CD4-positive, alpha-beta memory T cell (primary cell): ENCODE measurements at regions not wholly inside any gene's neighbourhood (a gene's known extent, or its start where the extent isn't known, plus 50 kb on each side); places are given as distances from the start of the nearest gene placed in this dataset.

ENCODE experiments used
- CTCF ChIA-PET: fragments of 350-600 bp; sonication (Branson Sonifier 250); formaldehyde crosslinking; loops from one replicate; lab custom pipeline; 2021; ENCODE audit warnings: inconsistent platforms; ENCODE audit not compliant: partially characterized antibody; lab: Charles Lee
- POLR2A ChIA-PET: fragments of 350-600 bp; sonication (Branson Sonifier 250); formaldehyde crosslinking; loops from one replicate; lab custom pipeline; 2021; ENCODE audit not compliant: partially characterized antibody; lab: Charles Lee
- DNase-seq, 5 donors: peaks; one replicate each; pipeline versions ENCODE4 v3.0.0 to v3.0.0-alpha.2; 2020 to 2022; ENCODE audit warnings: mixed read lengths in 1 of 5
- H3K27ac ChIP-seq: one replicate; pipeline ENCODE4 v1.7.0; 2013; ENCODE audit warnings: low read depth, low read length
- H3K27me3 ChIP-seq: 2 replicates; pipeline ENCODE4 v1.7.0; 2013; ENCODE audit warnings: mild to moderate bottlenecking, low read length, moderate library complexity; ENCODE audit not compliant: insufficient read depth
- H3K36me3 ChIP-seq: 2 replicates; pipeline ENCODE4 v1.7.0; 2013; ENCODE audit warnings: mild to moderate bottlenecking, low read length, moderate library complexity; ENCODE audit not compliant: insufficient read depth
- H3K4me1 ChIP-seq: 2 replicates; pipeline ENCODE4 v1.7.0; 2013; ENCODE audit warnings: mild to moderate bottlenecking, low read length, moderate library complexity; ENCODE audit not compliant: insufficient read depth
- H3K4me3 ChIP-seq, 2 donors: one replicate each; pipeline ENCODE4 v1.7.0; 2013; ENCODE audit warnings: low read length in 2 of 2, mild to moderate bottlenecking in 1 of 2
- H3K9me3 ChIP-seq, 2 donors: one replicate each; pipeline ENCODE4 v1.7.0; 2013; ENCODE audit warnings: low read length in 2 of 2, control low read depth in 1 of 2; ENCODE audit not compliant: control insufficient read depth in 1 of 2
- H3K27ac Mint-ChIP-seq, 7 donors: one replicate each; pipeline ENCODE4 v1.8.0; 2020 to 2021; ENCODE audit warnings: mixed read lengths in 7 of 7, mild to moderate bottlenecking in 6 of 7, inconsistent platforms in 3 of 7, moderate library complexity in 3 of 7
- H3K27me3 Mint-ChIP-seq, 2 donors: one replicate each; pipeline ENCODE4 v1.8.0; 2020 to 2021; ENCODE audit warnings: mixed read lengths in 2 of 2
- H3K36me3 Mint-ChIP-seq, 2 donors: one replicate each; pipeline ENCODE4 v1.8.0; 2020 to 2021; ENCODE audit warnings: mixed read lengths in 2 of 2, inconsistent platforms in 1 of 2, mild to moderate bottlenecking in 1 of 2
- H3K4me1 Mint-ChIP-seq, 4 donors: one replicate each; pipeline ENCODE4 v1.8.0; 2020 to 2021; ENCODE audit warnings: mixed read lengths in 4 of 4, mild to moderate bottlenecking in 1 of 4
- H3K4me3 Mint-ChIP-seq, 8 donors: one replicate each; pipeline ENCODE4 v1.8.0; 2020 to 2021; ENCODE audit warnings: mixed read lengths in 8 of 8, mild to moderate bottlenecking in 7 of 8, moderate library complexity in 6 of 8, inconsistent platforms in 3 of 8
- H3K9me3 Mint-ChIP-seq, 8 donors: one replicate each; pipeline ENCODE4 v1.8.0; 2020 to 2021; ENCODE audit warnings: mixed read lengths in 8 of 8, mild to moderate bottlenecking in 5 of 8, inconsistent platforms in 3 of 8, moderate library complexity in 1 of 8
- intact Hi-C: fragments of 100-400 bp; cut with micrococcal nuclease; formaldehyde crosslinking; loops from one replicate; pipeline ENCODE4 v1.15.1; 2023

DNA sequence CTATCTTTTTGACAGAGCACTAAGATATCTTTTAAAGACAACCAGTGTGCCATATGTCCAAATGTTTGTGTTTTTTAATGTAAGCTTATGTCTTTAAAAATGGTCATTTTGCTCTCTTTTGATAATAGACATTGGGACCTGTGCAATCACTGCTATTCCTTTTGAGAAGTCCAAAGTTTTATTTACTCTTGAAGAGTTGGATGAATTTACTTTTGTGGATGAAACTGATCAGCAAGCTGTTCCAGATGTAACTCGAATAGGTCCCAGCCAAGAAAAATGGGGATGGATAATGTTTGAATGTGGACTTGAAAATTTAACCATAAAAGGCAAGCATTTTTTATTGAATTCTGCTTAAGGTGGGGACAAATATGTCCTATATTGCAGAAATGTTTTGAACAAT lies 97.2 kb downstream of the BLTP1 start:
- no peak overlapping the region for H3K4me3 ChIP-seq
- CTCF ChIA-PET = interaction anchor here (1.4 kb wide), 1 partner anchor 300 kb away, joined by 6 read pairs; no protein-coding TSS in a partner anchor
- H3K4me3 Mint-ChIP-seq = no peak overlapping the region
- POLR2A ChIA-PET = no interaction called here
- no peaks in the 10 kb centered on the region for H3K9me3 ChIP-seq
- peak overlapping the region in 1 of 7 donors; percentile 41 for H3K27ac Mint-ChIP-seq
- no peaks in the 10 kb centered on the region for H3K27me3 Mint-ChIP-seq
- peaks cover 45% of the 10 kb centered on the region for H3K36me3 ChIP-seq
- H3K9me3 Mint-ChIP-seq = no peaks in the 10 kb centered on the region
- intact Hi-C loops = no loop called here
- no peak overlapping the region for H3K27ac ChIP-seq
- H3K27me3 ChIP-seq = no peaks in the 10 kb centered on the region
- DNase-seq = no peak
- peaks cover 53 to 73% of the 10 kb centered on the region in 2 donors for H3K36me3 Mint-ChIP-seq
- H3K4me1 Mint-ChIP-seq = no peaks in the 10 kb centered on the region
- no peaks in the 10 kb centered on the region for H3K4me1 ChIP-seq

DNA sequence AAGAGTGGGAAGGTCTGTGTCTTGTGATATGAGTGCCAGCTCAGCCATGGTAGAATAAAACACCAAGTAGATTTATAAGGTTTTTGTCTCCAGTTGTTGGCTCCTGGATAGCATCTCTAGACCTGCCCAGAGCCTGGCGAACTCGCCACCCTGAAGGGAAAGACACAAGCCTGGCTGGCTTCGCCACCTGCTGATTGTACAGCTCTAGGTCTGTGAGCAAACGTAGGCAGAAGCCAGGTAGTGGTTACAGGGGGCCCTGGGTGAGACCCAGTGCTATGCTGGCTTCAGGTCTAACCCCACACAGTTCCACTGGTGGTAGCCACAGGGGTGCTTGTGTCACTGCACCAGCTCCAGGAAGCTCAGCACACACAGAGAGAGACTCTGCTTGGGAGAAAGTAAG lies 100.5 kb downstream of the BLTP1 start:
- Histone ChIP-seq H3K27me3 (no peaks in the 10 kb centered on the region), H3K4me1 (no peaks in the 10 kb centered on the region), H3K36me3 (peaks cover 67% of the 10 kb centered on the region), H3K27ac (no peak overlapping the region), H3K9me3 (no peaks in the 10 kb centered on the region), H3K4me3 (no peak overlapping the region)
- H3K27me3 Mint-ChIP-seq = no peaks in the 10 kb centered on the region
- intact Hi-C loops = no loop called here
- ChIA-PET CTCF (no interaction called here), POLR2A (no interaction called here)
- peak overlapping the region in 4 of 7 donors; percentile 22 to 68 (median 38) for H3K27ac Mint-ChIP-seq
- H3K4me3 Mint-ChIP-seq = no peak overlapping the region
- peaks cover 0 to 4% (median 0%) of the 10 kb centered on the region in 4 donors for H3K4me1 Mint-ChIP-seq
- peaks cover 54 to 74% of the 10 kb centered on the region in 2 donors for H3K36me3 Mint-ChIP-seq
- DNase-seq = peak in 1 of 5 donors; percentile 19
- peaks cover 0 to 2% (median 0%) of the 10 kb centered on the region in 8 donors for H3K9me3 Mint-ChIP-seq

DNA sequence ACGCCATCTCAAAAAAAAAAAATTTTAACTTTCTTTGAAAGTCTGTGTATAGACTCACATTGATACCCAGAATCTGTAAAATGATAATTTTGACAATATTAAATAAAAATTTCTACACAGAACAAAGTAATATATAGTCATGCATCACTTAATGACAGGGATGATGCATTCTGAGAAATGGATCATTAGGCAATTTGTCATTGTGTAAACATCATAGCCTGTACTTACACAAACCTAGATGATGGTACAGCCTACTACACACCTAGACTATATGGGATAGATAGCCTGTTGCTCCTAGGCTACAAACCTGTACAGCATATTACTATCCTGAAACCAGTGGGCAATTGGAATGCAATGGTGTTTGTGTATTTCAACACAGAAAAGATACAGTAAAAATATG lies 107.7 kb downstream of the BLTP1 start:
- Histone ChIP-seq H3K4me1 (no peaks in the 10 kb centered on the region), H3K36me3 (peaks cover 59% of the 10 kb centered on the region), H3K27me3 (no peaks in the 10 kb centered on the region), H3K4me3 (no peak overlapping the region), H3K27ac (no peak overlapping the region), H3K9me3 (no peaks in the 10 kb centered on the region)
- ChIA-PET CTCF (no interaction called here), POLR2A (no interaction called here)
- H3K36me3 Mint-ChIP-seq = peaks cover 45 to 77% of the 10 kb centered on the region in 2 donors
- H3K27ac Mint-ChIP-seq = no peak overlapping the region
- H3K4me1 Mint-ChIP-seq = peaks cover 0 to 4% (median 0%) of the 10 kb centered on the region in 4 donors
- no peaks in the 10 kb centered on the region for H3K27me3 Mint-ChIP-seq
- peaks cover 0 to 2% (median 0%) of the 10 kb centered on the region in 8 donors for H3K9me3 Mint-ChIP-seq
- H3K4me3 Mint-ChIP-seq = no peak overlapping the region
- no peak for DNase-seq
- intact Hi-C loops = no loop called here

DNA sequence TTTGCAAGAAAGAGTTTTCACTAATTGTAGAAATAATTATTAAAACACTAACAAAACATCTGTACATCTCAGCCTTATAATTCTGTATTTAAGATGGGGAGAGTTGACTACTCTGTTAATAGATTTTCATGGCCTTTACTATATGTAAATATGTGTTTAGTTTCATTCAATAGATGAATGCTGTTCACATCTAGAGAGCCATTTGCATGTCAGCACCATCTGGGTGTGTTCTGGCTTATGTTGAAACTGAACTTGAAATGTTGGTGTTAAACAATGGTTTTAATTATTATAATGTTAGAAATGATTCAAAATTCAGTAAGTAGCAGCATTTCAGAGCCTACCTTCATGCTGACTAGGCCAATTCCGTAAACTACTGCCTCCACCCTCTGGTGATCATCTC lies 102.5 kb upstream of the ADAD1 start:
- no peaks in the 10 kb centered on the region for H3K27me3 Mint-ChIP-seq

DNA sequence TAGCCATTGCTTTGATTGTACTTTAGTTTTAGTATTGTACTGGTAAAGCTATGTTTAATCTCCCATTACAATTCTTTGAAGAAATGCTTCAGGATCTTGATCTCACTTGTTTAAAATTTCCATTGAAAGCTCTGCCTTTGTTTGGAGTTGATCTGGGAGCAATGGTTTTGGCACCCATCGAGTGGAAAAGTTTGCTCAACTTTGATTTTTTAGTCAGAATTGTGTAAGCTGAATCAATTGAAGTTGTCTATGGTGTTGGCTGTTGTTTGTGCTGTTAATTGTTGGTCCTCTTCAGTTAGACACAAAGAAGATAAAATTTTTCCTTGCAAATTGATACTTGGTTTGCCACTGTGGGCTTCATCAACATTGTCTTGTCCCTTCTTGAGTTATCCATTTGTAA lies 99.8 kb upstream of the ADAD1 start:
- intact Hi-C loops = no loop called here
- no peak overlapping the region for H3K4me3 ChIP-seq
- no peaks in the 10 kb centered on the region for H3K9me3 ChIP-seq
- DNase-seq = no peak
- CTCF ChIA-PET = interaction anchor here (1.1 kb wide), 1 partner anchor 379 kb away, joined by 3 read pairs; no protein-coding TSS in a partner anchor
- no peaks in the 10 kb centered on the region for H3K27me3 ChIP-seq
- Mint-ChIP-seq H3K4me1 (no peaks in the 10 kb centered on the region), H3K36me3 (peaks cover 38 to 56% of the 10 kb centered on the region in 2 donors), H3K27me3 (no peaks in the 10 kb centered on the region), H3K9me3 (no peaks in the 10 kb centered on the region), H3K4me3 (no peak overlapping the region), H3K27ac (no peak overlapping the region)
- H3K27ac ChIP-seq = no peak overlapping the region
- H3K4me1 ChIP-seq = no peaks in the 10 kb centered on the region
- peaks cover 26% of the 10 kb centered on the region for H3K36me3 ChIP-seq
- POLR2A ChIA-PET = no interaction called here

More for the DNA sequence above, 102.5 kb upstream of the ADAD1 start:
- no peak overlapping the region for H3K27ac ChIP-seq
- DNase-seq = no peak
- H3K9me3 ChIP-seq = no peaks in the 10 kb centered on the region
- ChIA-PET CTCF (interaction anchor here (0.7 kb wide), 1 partner anchor 300 kb away, joined by 3 read pairs; no protein-coding TSS in a partner anchor), POLR2A (no interaction called here)
- peaks cover 37 to 58% of the 10 kb centered on the region in 2 donors for H3K36me3 Mint-ChIP-seq
- no peaks in the 10 kb centered on the region for H3K4me1 ChIP-seq
- no peak overlapping the region for H3K4me3 Mint-ChIP-seq
- H3K4me3 ChIP-seq = no peak overlapping the region
- H3K4me1 Mint-ChIP-seq = peaks cover 0 to 1% (median 0%) of the 10 kb centered on the region in 4 donors
- H3K36me3 ChIP-seq = peaks cover 35% of the 10 kb centered on the region
- H3K27ac Mint-ChIP-seq = no peak overlapping the region
- intact Hi-C loops = no loop called here
- H3K27me3 ChIP-seq = no peaks in the 10 kb centered on the region
- no peaks in the 10 kb centered on the region for H3K9me3 Mint-ChIP-seq

DNA sequence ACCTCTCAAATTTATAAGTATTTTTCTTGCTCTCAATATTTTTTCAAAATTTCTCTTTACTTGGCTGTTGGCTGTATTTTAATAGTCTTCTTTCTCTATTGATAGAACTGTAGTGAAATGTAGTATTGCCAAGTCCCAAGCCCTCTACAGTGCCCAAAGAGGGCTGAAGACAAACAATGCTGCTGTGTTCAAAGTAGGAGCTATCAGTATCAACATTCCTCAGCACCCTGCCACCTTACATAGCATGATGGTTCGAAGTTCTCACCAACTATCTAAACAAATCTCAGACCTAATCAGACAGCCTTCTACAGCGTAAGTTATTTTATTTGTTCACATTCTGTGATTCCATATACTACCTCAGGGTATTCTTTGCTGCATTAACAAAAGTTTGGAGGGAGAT lies 99.1 kb upstream of the ADAD1 start:
- H3K4me3 Mint-ChIP-seq = no peak overlapping the region
- peaks cover 0 to 1% (median 0%) of the 10 kb centered on the region in 4 donors for H3K4me1 Mint-ChIP-seq
- Histone ChIP-seq H3K36me3 (peaks cover 22% of the 10 kb centered on the region), H3K4me1 (no peaks in the 10 kb centered on the region), H3K4me3 (no peak overlapping the region), H3K27me3 (no peaks in the 10 kb centered on the region), H3K27ac (no peak overlapping the region), H3K9me3 (no peaks in the 10 kb centered on the region)
- no peaks in the 10 kb centered on the region for H3K27me3 Mint-ChIP-seq
- H3K36me3 Mint-ChIP-seq = peaks cover 38 to 57% of the 10 kb centered on the region in 2 donors
- H3K27ac Mint-ChIP-seq = no peak overlapping the region
- H3K9me3 Mint-ChIP-seq = no peaks in the 10 kb centered on the region
- ChIA-PET CTCF (no interaction called here), POLR2A (no interaction called here)
- intact Hi-C loops = no loop called here
- no peak for DNase-seq

DNA sequence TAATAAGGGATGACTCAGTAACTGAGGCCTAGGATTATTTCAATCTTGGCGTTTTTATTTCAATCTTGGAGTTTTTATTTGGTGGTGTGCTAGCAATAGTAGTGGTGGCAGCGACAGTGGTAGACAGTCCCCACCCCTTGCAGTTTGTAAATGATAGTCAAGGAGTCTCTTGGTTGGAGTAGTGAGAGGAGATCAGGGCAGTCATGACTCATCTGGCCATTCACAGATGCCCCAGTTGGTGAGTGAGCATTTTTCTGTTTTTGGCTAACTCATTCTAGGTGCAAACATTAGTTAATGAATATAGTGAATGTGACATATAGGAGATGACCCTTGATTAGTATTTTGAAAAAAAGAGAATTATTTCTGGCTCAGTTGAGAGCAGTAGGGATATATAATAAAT lies 93.5 kb upstream of the ADAD1 start:
- POLR2A ChIA-PET = no interaction called here
- Mint-ChIP-seq H3K4me1 (peaks cover 0 to 4% (median 0%) of the 10 kb centered on the region in 4 donors), H3K36me3 (peaks cover 55 to 63% of the 10 kb centered on the region in 2 donors), H3K27ac (peak overlapping the region in 2 of 7 donors; percentile 13 to 17), H3K4me3 (no peak overlapping the region), H3K27me3 (no peaks in the 10 kb centered on the region), H3K9me3 (no peaks in the 10 kb centered on the region)
- Histone ChIP-seq H3K27ac (no peak overlapping the region), H3K9me3 (no peaks in the 10 kb centered on the region), H3K27me3 (no peaks in the 10 kb centered on the region), H3K4me1 (no peaks in the 10 kb centered on the region), H3K4me3 (no peak overlapping the region), H3K36me3 (peaks cover 10% of the 10 kb centered on the region)
- CTCF ChIA-PET = no interaction called here
- no peak for DNase-seq
- intact Hi-C loops = no loop called here
